ENCODE measurements at regions not wholly inside any gene's neighbourhood (a gene's known extent, or its start where the extent isn't known, plus 50 kb on each side); places are given as distances from the start of the nearest gene placed in this dataset.
"Not testable (repeated sequence)": the region's sequence is repeated elsewhere in the genome, so short reads cannot be mapped to it uniquely, and the experiment has no call there.

DNA sequence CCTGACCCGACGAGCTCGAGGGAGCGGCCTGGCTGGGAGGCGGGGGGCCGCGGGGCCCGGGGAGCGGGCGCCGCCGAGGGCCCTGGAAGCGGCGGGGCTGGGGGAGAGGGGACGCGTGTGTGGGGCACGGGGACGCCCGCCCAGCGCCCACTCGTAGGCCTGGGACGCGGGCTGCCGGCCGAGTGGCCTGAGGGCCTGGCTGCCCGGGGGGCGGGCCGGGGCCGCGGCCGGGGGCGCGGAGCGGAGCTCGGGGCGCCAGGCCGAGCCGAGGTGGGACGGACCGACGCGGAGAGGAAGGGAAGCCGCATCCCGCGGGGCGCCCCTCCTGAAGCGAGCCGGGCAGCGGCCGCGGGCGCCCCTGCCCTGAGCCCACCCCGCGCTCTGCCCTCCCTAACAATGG lies 129.9 kb upstream of the PLEKHM1 start:
- TF ChIP-seq, protein P1, sequence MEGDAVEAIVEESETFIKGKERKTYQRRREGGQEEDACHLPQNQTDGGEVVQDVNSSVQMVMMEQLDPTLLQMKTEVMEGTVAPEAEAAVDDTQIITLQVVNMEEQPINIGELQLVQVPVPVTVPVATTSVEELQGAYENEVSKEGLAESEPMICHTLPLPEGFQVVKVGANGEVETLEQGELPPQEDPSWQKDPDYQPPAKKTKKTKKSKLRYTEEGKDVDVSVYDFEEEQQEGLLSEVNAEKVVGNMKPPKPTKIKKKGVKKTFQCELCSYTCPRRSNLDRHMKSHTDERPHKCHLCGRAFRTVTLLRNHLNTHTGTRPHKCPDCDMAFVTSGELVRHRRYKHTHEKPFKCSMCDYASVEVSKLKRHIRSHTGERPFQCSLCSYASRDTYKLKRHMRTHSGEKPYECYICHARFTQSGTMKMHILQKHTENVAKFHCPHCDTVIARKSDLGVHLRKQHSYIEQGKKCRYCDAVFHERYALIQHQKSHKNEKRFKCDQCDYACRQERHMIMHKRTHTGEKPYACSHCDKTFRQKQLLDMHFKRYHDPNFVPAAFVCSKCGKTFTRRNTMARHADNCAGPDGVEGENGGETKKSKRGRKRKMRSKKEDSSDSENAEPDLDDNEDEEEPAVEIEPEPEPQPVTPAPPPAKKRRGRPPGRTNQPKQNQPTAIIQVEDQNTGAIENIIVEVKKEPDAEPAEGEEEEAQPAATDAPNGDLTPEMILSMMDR (IDR thresholded peaks at IDR 0.05): not testable (repeated sequence)
- TF ChIP-seq EZH2 (IDR thresholded peaks at IDR 0.05; ENCODE audit: borderline replicate concordance, insufficient read depth, low read depth, low read length, poor library complexity, severe bottlenecking): not testable (repeated sequence)
